H1 (cell line): ENCODE measurements at regions not wholly inside any gene's neighbourhood (a gene's known extent, or its start where the extent isn't known, plus 50 kb on each side); places are given as distances from the start of the nearest gene placed in this dataset.

Source experiments
- BACH1 ChIP-seq: IDR thresholded peaks from 2 replicates; pipeline ENCODE4 v1.6.1; 2012; ENCODE audit warnings: low read length, improper control_type of control experiment
- PHF8 ChIP-seq: fragments of 200-600 bp; sonication (generic); conservative IDR thresholded peaks from 2 replicates; pipeline ENCODE4 v1.7.1; 2012; ENCODE audit warnings: low read depth, mild to moderate bottlenecking, inconsistent platforms, low read length, moderate library complexity
- SP2 ChIP-seq: IDR thresholded peaks from 2 replicates; pipeline ENCODE4 v1.6.1; 2012; ENCODE audit warnings: mild to moderate bottlenecking, low read length, inconsistent platforms

DNA sequence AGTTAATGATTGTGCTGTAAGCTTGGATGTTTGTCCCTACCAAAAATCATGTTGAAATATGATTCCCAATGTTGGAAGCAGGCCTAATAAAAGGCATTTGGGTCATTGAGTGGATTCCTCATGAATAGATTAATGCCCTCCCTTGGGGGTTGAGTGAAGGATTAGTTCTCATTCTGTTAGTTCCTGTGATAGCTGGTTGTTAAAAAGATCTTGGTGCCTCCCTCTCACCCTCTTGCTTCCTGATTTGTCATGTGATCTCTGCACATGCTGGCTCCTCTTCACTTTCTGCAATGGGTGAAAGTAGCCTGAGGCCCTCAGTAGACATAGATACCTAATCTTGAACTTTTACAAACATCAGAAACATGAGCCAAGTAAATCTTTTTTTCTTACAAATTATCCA is 115.6 kb upstream of the HCRTR2 start (continued):
- TF ChIP-seq PHF8 (no peak), BACH1 (no peak), SP2 (no peak)
